Astrocyte of the hippocampus (primary cell): ENCODE measurements at regions not wholly inside any gene's neighbourhood (a gene's known extent, or its start where the extent isn't known, plus 50 kb on each side); places are given as distances from the start of the nearest gene placed in this dataset.
A peak's percentile ranks its signal among the peaks of the same experiment; 100 is the strongest.
"Not testable (repeated sequence)": the region's sequence is repeated elsewhere in the genome, so short reads cannot be mapped to it uniquely, and the experiment has no call there.

Source experiments
- DNase-seq: peaks from one replicate; pipeline ENCODE4 v3.0.0; 2011; ENCODE audit warnings: low read depth, low spot score

- no peak for DNase-seq
Measured at GRCh38 chr13:31385540-31385939, 185.8 kb downstream of the B3GLCT start.

- DNase-seq = peak; percentile 70
Measured at GRCh38 chr13:31394506-31394905, 194.7 kb downstream of the B3GLCT start.

GRCh38 chr13:31395090-31395489 lies 195.3 kb downstream of the B3GLCT start:
- no peak for DNase-seq

- no peak for DNase-seq
Measured at GRCh38 chr13:31399690-31400089, 199.9 kb downstream of the B3GLCT start.

- not testable (repeated sequence) for DNase-seq
Measured at GRCh38 chr13:31403711-31404110, 203.9 kb downstream of the B3GLCT start.

GRCh38 chr13:31408927-31409326 lies 209.2 kb downstream of the B3GLCT start:
- no peak for DNase-seq

- peak; percentile 16 for DNase-seq
Measured at GRCh38 chr13:31409678-31410356, 210.0 kb downstream of the B3GLCT start.

- peak; percentile 56 for DNase-seq
Measured at GRCh38 chr13:31413516-31413915, 213.7 kb downstream of the B3GLCT start.

GRCh38 chr13:31416066-31416465 lies 216.3 kb downstream of the B3GLCT start:
- DNase-seq = no peak

- DNase-seq = no peak
Measured at GRCh38 chr13:31418186-31418585, 218.4 kb downstream of the B3GLCT start.

- DNase-seq = no peak
Measured at GRCh38 chr13:31421756-31422155, 222.0 kb downstream of the B3GLCT start.

- DNase-seq = peak; percentile 92
Measured at GRCh38 chr13:31424130-31424729, 224.5 kb downstream of the B3GLCT start.

GRCh38 chr13:31426395-31426794 lies 226.6 kb downstream of the B3GLCT start:
- DNase-seq = no peak

GRCh38 chr13:31427151-31428100 lies 227.7 kb downstream of the B3GLCT start:
- no peak for DNase-seq

- DNase-seq = peak; percentile 60
Measured at GRCh38 chr13:31431722-31432137, 232.0 kb downstream of the B3GLCT start.

- DNase-seq = no peak
Measured at GRCh38 chr13:31433207-31433606, 233.4 kb downstream of the B3GLCT start.

GRCh38 chr13:31433746-31434145 lies 234.0 kb downstream of the B3GLCT start:
- no peak for DNase-seq

- DNase-seq = no peak
Measured at GRCh38 chr13:31434613-31435012, 234.8 kb downstream of the B3GLCT start.

GRCh38 chr13:31435536-31435935 lies 235.8 kb downstream of the B3GLCT start:
- DNase-seq = no peak

GRCh38 chr13:31436478-31436877 lies 236.7 kb downstream of the B3GLCT start:
- DNase-seq = peak; percentile 16

- DNase-seq = peak; percentile 13
Measured at GRCh38 chr13:31437975-31438374, 238.2 kb downstream of the B3GLCT start.

- DNase-seq = no peak
Measured at GRCh38 chr13:31440132-31440531, 240.4 kb downstream of the B3GLCT start.
